DMS153 treated with DMSO at 0.1 percent for 48 hours (cell line): ENCODE measurements at regions not wholly inside any gene's neighbourhood (a gene's known extent, or its start where the extent isn't known, plus 50 kb on each side); places are given as distances from the start of the nearest gene placed in this dataset.
"Not testable (repeated sequence)": the region's sequence is repeated elsewhere in the genome, so short reads cannot be mapped to it uniquely, and the experiment has no call there.

ENCODE experiments used
- DNase-seq: peaks from one replicate; lab custom pipeline; 2025; ENCODE audit not compliant: unreplicated experiment; lab: John Stamatoyannopoulos, UW

DNA sequence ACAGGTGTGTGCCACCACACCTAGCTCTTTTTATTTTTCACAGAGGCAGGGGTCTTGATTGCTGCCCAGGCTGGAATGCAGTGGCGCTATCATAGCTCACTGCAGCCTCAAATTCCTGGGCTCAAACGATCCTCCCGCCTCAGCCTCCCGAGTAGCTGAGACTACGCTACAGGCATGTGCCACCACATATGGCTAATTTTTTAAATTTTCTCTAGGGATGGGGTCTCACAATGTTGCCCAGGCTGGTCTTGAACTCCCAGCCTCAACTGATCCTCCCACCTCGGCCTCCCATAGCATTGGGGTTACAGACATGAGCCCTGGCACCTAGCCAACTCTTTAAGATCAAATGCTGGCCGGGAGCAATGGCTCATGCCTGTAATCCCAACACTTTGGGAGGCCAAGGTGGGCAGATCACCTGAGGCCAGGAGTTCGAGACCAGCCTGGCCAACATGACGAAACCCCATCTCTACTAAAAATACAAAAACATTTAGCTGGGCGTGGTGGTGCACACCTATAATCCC lies 50.6 kb upstream of the MYL10 start:
- DNase-seq = not testable (repeated sequence)

DNA sequence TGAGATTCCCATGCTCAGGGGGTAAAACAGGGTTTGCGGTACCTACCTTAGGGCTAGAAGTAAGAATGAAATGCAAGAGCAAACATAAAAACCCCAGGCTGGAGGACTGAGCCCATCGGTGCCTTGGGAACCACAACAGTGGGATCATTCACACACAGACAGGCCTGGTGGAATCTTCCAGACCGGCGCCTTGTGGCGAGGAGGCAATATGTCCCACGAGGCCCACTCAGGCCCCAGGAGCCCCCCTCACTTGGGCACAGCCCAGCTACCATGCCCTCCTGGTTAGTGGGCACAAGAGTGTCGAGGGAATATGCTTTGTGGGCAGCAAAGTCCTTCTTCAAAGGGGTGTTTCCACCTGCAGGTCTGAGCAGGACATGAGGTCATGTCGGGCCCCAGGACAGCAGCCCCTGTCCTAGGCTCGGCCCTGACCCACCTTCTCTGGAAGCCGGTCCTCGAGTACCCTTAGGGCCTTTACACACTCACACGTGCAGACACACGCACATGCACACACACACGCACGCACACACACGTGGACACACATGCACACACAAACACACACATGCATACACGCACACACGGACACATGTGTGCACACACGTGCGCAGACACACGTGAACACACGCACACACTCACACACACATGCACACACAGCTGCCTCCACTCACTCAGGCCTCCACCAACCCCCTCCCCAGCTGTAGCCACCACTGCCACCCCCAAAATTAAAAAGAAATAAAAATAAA lies 51.5 kb upstream of the MYL10 start:
- no peak for DNase-seq

DNA sequence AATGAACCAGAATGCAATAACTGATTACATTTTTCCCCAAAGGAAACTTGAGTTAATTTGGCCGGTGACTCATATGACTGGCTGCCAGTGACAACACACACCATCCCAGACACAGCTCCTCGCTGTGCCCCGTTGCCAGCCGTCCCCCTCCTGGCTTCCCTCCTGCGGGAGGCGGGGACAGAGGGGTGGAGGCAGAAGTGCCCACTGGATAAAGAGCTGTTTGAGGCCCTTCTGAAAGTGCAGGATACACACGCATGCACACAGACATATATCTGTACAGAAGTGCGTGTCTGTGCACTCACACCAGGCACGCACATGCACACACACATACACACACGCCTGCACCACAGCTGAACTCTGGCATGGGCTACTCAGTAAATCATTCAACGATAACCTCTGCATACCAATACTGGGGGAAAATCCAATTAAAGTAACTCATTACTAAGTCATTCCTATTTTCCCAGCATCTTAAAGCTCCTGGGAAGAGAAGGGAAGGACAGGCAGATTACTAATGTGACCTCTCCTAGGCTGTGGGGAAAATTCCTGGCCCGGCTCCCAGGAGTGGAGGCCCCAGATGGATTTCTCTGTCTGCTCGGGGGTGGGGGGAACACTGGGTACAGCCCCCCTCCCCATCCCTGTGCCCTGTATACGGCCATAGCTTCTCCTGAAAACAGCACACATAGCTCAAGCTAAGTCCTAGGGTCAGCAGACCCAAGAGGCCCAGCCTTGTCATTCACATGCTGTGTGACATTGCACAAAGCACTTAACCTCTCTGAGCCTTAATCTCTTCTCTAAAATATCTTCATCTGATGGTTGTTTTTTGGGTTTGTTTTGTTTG lies 52.3 kb upstream of the MYL10 start:
- DNase-seq = no peak

DNA sequence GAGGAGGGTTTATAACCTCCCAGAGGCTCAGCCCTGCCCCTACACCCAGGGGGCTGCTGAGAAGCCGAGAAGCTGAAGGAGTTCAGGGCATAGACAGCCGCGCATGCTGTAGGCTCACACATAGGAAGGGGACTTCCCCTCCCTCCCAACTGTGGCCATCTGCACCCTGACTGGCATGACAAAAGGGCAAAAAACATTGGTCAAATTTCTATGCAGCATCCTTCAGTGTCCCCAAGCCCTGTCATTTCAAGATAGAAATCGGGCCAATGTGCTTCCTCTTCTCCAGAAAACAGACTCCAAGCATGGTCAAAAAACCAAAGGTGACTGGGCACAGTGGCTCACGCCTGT lies 55.9 kb upstream of the MYL10 start:
- no peak for DNase-seq

DNA sequence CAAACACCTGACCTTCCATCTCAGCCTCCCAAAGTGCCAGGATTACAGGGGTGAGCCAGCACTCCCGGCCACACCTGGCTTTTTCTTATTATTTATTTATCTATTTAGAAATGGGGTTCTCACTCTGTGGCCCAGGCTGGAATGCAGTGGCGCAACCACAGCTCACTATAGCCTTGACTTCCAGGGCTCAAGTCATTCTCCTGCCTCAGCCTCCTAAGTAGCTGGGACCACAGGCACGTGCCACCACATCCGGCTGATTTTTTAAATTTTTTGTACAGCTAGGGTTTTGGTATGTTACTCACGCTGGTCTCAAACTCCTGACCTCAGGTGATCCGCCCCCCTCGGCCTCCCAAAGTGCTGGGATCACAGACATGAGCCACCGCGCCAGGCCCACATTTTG lies 56.9 kb upstream of the MYL10 start:
- DNase-seq = no peak

DNA sequence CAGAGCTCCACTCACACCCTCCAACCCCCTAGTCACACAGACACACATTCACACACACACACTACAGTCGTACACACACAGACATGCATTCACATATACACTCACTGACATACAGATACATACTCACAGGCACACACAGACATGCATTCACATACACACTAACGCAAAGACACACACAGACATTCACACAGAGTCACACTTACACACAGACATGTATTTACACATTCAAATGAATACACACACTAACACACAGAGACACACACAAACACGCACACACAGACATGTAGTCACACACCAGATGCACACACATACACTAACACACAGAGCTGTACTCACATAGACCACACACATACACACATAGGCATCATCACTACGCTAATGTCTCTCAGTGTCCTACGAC lies 58.0 kb upstream of the MYL10 start:
- no peak for DNase-seq

DNA sequence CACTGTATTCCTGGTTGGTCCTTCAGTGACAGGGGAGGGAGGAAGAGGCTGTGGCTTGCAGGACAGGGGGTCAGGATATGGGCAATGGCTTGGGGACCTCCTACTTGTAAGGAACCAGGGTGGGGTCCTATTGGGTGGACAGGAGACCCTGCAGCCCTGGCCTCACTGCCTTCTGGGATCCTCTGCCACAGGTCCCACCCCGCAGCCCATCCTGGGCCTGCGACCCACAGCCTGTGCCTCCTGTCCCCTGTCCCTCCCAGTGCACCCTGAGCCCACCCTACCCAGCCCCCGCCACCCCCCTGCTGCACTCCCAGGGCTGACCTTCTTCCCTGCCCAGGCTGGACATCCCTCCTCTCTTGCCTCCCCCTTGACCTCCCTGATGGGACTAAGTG lies 58.7 kb upstream of the MYL10 start:
- no peak for DNase-seq

DNA sequence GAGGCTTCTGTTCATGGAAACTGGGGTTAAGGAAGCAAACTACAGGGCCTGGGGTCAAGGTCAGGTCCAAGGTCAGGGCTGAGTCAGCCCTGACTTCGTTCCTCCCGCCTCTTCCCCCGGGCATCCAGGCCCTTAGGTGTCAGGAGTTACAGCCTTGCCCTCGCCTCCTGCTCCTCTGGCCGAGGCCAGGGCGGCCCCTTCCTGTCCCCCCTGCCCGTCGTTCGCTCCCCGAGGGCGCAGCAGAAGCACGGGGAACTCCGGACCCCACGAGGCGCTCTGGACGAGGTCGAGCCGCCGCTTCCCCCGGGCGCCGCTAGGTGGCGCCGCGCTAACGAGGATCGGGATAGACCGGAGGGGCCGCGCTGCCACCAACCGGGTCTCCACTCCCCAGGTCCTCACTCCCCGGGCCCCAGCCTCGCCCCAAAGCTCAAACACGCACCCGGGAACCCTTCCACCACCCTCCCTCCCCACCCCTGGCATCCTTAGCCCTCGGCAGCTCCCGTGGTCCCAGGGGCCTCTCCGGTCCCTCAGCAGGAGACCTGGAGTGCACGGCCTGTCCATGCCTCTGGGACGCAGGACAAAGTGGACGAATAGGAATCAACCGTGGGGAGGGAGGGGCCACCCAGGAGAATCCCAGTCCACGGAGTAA lies 59.2 kb upstream of the MYL10 start:
- peak; percentile 42 for DNase-seq

DNA sequence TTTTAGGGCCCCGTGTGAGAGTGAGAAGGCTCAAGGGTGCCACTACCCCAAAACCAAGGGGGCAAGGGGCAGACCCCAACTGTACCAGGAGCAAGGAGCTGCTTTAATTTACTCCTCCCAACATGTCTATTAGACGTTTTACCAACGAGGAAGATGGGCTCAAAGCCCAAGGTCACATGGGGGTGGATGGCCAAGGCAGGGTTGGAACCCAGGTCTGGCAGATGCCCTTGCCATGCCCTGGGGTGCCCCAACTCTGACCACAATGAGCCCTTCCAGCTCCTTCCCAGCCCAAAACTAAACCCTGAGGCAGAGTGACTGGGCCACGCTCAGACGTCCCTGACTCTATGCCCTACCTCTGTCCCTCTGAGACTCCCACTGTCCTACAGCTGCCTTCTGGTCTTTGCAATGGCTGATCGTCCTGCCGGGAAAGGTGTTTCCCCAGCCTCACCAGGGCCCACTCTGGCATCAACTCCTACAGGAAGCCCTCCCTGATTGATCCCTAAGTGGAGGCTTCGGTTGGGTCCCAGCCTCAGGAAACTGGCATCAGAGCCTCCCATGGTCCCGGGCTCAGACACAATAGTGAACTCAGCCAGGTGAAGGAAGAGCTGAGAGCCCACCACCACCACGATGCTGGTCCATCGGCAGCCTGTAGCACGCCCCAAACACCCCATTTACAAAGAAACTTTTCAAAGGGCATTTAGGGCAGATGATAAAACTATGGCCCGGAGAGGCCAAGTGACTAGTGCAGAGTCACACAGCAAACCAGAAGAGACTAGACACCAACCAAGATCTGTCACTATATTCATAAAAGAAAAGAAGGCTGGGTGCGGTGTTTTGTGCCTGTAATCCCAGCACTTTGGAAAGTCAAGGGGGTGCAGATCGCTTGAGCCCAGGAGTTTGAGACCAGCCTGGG lies 60.2 kb upstream of the MYL10 start:
- no peak for DNase-seq

DNA sequence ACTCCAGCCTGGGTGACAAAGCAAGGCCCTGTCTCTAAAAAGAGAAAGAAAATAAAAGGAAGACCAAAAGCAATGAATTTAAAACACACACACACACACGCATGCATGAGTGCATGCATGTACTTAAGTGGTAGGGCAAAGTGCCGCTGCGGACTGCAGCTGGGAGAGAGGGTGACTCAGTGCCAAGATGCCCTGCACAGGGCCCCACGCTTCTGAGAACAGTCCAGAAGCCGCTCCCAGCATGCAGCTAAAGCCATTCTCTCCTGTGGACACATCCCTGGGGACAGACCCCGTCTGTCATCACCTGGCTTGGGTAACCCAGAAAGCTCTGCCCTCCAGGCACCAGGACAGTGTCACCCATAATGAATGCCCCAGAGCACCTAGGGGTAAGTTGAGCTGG lies 61.0 kb upstream of the MYL10 start:
- no peak for DNase-seq

DNA sequence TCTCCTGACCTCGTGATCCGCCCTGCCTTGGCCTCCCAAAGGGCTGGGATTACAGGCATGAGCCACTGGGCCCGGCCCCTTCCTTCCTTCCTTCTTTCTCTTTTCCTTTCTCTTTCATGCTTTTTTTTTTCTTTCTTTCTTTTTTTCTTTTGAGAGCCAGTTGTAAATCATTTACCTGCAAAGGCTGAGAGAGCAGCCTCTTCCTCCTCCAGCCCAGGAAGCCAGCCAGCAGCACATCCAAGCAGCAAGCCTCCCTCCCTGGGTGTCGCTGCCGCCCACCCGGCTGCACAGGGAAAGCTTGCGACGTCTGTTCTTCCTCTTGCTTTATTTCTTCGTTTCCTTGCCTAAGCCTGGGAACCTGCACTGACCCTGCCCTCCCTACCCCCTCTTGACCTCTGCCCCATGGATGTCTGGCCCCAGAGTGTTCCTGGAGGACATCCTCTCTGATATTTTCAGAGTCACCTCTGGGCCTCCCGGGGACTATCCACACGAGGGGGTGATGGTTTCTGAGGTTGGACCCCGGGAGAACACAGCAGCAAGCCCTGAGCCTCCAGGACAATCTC lies 62.8 kb upstream of the MYL10 start:
- no peak for DNase-seq

DNA sequence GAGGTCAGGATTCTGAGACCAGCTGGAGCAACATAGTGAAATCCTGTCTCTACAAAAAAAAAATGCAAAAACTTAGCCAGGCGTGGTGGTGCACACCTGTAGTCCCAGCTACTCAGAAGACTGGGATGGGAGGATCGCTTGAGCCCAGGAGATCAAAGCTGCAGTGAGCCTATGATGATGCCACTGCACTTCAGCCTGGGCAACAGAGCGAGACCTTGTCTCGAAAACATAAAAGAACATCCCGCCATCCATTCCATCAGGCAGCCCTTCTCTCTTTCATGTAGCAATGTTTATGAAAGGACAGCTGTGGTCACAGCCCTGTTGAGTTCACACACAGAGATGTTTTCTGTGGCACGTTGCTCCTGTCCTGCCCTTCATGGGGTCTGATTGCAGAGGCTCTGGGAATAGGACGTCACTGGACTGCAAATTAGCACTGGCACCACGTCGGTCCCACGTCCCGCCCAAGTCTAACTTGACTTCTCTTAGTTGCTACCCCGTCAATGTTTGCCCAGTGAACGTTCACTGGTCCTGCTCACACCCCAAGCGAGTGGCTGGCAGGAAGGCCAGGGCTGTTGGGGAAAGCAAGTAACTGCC lies 64.5 kb upstream of the MYL10 start:
- DNase-seq = no peak

DNA sequence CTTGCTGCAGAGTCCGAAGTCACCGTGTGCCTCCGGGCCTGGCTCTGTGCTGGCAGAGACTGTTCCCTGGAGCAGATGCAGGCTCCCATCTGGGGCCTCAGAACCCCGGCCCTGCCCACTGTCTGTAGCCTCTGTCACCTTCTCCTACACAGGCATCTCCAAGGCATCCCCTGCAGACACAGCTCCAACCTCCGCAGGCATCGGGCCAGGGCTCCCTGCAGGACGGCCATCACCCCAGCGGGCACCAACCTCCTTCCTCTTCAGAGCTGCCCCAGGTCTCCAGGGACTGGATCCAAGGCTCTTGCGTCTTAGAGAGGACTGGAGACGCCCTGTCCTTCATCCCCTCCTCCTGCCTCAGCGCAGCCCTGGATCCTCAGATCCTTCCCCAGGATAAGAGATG lies 69.9 kb upstream of the MYL10 start:
- no peak for DNase-seq

DNA sequence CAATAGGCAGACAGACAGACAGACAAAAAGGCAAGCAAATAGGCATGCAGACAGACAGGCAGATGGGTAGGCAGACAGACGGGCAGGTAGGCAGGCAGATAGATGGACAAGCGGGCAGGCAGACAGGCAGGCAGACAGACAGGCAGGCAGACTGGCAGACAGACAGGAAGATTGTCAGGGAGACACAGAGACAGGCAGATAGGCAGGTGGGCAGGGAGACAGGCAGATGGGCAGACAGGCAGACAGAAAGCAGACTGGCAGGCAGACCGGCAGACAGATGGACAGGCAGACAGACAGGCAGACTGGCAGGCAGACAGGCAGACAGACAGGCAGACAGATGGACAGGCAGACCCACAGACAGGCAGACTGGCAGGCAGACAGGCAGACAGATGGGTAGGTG lies 70.3 kb upstream of the MYL10 start:
- DNase-seq = no peak

DNA sequence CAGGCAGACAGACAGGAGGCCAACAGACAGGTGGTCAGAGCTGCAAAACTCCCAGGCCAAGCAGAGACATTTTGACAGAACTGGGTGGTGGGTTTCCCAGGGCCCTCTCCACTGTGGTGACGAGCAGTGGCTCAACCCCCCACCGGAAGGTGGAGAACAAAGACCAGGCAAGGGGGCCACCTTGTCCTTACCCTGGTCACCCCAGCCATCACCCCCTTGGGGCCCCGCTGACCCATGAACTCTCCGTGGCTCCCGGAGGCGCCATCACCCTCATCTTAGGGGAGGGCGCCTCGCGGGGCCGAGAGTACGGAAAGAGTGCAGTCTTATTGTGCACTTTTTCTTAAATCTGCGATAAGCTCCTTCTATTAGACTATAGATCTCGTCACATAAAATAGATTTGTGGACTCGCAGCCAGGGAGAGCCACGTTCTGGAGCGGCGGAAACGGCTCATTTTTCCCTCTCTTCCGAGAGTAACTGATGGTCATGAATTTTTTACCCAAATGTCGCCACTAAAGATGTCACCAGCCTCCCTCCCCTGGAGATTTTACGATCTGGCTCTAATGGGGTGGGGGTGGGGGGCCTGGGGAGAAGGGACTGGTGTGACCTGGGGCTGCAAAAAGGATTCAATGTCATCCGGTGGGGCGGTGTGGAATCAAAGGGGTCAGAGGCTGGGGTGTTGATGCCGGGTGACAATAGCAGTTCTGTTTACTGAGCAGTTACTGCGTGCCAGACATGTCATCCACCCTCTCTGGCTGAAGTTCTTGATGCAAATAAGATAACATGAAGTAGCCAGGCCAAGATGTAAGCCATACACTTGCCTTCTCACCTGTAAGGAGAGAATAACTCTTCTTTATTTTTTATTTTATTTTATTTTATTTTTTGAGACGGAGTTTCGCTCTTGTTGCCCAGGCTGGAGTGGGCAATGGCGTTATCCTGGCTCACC lies 71.1 kb upstream of the MYL10 start:
- no peak for DNase-seq

DNA sequence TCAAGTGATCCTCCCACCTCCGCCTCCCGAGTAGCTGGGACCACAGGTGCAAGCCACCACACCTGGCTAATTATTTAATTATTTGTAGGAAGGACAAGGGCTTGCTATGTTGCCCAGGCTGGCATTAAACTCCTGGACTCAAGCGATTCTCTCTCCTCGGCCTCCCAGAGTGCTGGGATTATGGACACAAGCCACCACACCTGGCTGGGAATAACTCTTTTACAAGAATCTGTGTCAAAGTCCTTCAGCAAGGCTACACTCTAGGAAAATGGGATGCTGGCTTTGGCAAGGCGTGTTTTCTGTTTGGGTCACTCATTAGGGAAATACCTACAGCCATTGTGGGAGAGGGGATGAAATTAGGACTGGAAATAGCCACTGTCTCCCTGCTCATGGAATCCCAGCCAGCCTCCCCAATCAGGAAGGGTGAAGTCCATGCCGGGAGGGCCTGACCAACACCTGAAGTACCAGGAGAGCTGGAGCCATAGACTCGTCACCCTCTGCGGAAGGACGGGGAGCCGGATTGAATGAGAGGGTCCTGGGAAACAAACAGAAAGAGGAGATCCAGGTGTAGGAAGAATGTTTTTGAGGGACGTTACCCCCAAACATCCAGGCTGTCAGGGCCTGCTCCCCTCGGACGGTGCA lies 72.2 kb upstream of the MYL10 start:
- DNase-seq = no peak

DNA sequence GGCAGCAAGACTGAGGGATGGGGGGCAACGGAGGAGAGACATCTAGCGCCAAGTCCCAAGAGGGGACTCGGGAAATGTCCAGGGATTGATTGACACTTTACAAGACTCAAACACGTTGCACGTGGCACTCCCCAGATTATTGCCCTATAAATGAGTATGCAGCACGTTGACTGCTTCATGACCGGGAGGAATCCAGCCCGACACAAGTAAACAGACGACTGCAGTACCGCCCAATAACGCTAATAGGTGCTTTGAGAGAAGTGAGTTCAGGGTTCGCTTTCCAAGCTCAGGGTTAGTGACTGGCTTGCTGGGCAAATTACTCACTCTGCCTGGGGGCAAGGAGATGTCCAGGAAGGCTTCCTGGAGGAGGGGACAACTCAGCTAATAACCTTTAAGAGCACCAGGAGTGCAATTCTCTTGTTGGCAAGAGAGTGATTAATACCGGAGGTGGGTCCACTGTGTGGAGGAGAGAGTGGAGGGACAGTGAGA lies 73.3 kb upstream of the MYL10 start:
- DNase-seq = no peak

DNA sequence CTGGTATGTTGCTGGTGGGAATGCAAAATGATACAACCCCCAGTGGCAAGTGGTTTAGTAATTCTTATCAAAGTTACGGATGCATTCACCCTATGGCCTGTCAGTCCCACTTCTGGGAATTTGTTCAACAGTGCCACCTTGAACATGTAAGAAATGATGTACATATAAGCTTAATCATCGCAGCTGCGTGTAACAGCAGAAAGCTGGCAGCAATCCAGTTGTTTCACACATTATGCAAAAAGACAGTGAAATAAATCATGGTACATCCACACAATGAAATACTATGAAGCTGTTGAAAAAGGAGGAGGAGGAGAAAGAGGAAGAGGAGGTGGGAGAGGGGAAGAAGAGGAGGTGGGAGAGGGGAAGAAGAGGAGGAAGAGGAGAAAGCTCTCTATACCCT lies 76.2 kb upstream of the MYL10 start:
- peak; percentile 15 for DNase-seq
